Gastrocnemius medialis (tissue), 4 donors: ENCODE measurements at regions not wholly inside any gene's neighbourhood (a gene's known extent, or its start where the extent isn't known, plus 50 kb on each side); places are given as distances from the start of the nearest gene placed in this dataset.

Experiments
- POLR2A ChIP-seq, 2 donors: fragments of 450-650 bp; IDR thresholded peaks; one replicate each; pipeline ENCODE4 v1.6.1; 2017; ENCODE audit warnings: antibody characterized with exemption in 2 of 2, mild to moderate bottlenecking in 2 of 2, moderate library complexity in 2 of 2
- TF ChIP-seq, protein P1 (sequence below), 5 experiments: fragments of 450-650 bp in 3 of 5; fragments of 200-600 bp in 2 of 5; sonication (generic) in 2 of 5; IDR thresholded peaks in 4 of 5; conservative IDR thresholded peaks in 1 of 5; 1 replicate in 4 of 5; 2 replicates in 1 of 5; pipeline ENCODE4 v1.5.1; 2016 to 2019; ENCODE audit warnings: antibody characterized with exemption in 5 of 5, mild to moderate bottlenecking in 3 of 5, moderate library complexity in 3 of 5

DNA sequence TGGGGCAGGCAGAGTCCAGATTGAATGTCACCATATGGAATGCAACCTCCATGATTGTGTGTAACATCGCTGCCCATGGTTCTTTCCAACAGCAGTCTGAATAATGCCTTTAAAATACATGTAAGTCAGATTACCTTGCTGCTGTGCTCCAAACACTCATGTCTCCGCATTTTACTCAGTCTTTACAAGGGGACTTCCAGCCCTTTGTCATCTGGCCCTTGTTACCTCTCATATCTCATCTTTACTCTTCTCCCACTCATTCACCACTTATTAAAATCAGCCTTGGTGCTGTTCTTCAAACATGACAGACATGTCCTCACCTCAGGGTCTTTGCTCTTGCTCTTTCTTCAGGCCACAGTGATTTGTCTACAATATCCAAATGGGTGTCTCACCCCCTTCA lies 200.4 kb upstream of the GYPA start:
- TF ChIP-seq, protein P1, sequence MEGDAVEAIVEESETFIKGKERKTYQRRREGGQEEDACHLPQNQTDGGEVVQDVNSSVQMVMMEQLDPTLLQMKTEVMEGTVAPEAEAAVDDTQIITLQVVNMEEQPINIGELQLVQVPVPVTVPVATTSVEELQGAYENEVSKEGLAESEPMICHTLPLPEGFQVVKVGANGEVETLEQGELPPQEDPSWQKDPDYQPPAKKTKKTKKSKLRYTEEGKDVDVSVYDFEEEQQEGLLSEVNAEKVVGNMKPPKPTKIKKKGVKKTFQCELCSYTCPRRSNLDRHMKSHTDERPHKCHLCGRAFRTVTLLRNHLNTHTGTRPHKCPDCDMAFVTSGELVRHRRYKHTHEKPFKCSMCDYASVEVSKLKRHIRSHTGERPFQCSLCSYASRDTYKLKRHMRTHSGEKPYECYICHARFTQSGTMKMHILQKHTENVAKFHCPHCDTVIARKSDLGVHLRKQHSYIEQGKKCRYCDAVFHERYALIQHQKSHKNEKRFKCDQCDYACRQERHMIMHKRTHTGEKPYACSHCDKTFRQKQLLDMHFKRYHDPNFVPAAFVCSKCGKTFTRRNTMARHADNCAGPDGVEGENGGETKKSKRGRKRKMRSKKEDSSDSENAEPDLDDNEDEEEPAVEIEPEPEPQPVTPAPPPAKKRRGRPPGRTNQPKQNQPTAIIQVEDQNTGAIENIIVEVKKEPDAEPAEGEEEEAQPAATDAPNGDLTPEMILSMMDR (IDR thresholded peaks at IDR 0.05 in 4 of 5, conservative IDR thresholded peaks at IDR 0.05 in 1 of 5) = no peak
- TF ChIP-seq POLR2A (IDR thresholded peaks at IDR 0.05) = no peak
